CD4-positive, alpha-beta T cell treated with Interferon gamma for 1 hour (primary cell): ENCODE measurements at regions not wholly inside any gene's neighbourhood (a gene's known extent, or its start where the extent isn't known, plus 50 kb on each side); places are given as distances from the start of the nearest gene placed in this dataset.
"Not testable (repeated sequence)": the region's sequence is repeated elsewhere in the genome, so short reads cannot be mapped to it uniquely, and the experiment has no call there.

Source experiments
- DNase-seq: peaks from one replicate; pipeline ENCODE4 v3.0.0-alpha.2; 2020

DNA sequence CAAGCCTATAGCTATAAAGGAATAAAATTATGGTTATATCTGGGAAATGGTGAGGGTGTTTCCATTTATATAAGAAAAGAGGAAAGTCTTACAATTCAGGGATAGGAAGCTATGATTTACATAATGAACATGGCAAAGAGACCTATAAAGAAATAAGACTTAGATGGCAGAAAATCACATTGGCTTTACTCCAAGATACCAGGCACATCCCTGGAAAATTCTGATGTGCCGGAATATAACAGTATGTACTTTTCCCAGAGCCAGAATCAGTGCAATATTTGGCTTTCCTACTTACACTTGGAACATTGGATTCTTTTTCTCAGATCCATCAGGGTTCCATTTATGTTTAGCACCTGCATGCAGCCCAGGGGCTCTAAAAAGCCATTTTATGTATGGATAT lies 357.8 kb downstream of the CETN3 start:
- no peak for DNase-seq

GRCh38 chr5:90050103-90050502 lies 359.5 kb downstream of the CETN3 start:
- DNase-seq, result no peak

GRCh38 chr5:90047113-90047512 lies 362.4 kb downstream of the CETN3 start:
- DNase-seq, result no peak

DNA sequence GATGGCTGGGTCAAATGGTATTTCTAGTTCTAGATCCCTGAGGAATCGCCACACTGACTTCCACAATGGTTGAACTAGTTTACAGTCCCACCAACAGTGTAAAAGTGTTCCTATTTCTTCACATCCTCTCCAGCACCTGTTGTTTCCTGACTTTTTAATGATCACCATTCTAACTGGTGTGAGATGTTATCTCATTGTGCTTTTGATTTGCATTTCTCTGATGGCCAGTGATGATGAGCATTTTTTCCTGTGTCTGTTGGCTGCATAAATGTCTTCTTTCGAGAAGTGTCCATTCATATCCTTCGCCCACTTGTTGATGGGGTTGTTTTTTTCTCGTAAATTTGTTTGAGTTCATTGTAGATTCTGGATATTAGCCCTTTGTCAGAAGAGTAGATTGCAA lies 369.5 kb downstream of the CETN3 start:
- not testable (repeated sequence) for DNase-seq

GRCh38 chr5:90037646-90038045 lies 371.9 kb downstream of the CETN3 start:
- no peak for DNase-seq

DNA sequence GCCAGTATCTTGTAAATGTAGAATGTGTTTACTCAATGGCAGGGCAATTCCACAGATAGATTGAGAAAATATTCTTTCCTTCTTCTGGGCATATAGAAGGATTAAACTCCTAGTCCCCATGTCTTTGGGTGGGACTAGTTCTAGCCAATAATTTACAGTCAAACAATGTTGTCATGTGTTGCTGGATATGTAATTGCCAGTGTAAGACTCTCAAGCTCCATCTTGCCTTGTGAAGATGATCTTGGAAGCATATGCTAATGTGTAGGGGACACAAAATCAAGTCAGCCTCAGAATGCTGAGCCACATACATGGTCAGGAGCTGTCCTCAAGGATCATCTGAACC lies 386.9 kb downstream of the CETN3 start:
- DNase-seq, result no peak

- DNase-seq, result no peak
These were observed 387.4 kb downstream of the CETN3 start for GRCh38 chr5:90022002-90022710.

DNA sequence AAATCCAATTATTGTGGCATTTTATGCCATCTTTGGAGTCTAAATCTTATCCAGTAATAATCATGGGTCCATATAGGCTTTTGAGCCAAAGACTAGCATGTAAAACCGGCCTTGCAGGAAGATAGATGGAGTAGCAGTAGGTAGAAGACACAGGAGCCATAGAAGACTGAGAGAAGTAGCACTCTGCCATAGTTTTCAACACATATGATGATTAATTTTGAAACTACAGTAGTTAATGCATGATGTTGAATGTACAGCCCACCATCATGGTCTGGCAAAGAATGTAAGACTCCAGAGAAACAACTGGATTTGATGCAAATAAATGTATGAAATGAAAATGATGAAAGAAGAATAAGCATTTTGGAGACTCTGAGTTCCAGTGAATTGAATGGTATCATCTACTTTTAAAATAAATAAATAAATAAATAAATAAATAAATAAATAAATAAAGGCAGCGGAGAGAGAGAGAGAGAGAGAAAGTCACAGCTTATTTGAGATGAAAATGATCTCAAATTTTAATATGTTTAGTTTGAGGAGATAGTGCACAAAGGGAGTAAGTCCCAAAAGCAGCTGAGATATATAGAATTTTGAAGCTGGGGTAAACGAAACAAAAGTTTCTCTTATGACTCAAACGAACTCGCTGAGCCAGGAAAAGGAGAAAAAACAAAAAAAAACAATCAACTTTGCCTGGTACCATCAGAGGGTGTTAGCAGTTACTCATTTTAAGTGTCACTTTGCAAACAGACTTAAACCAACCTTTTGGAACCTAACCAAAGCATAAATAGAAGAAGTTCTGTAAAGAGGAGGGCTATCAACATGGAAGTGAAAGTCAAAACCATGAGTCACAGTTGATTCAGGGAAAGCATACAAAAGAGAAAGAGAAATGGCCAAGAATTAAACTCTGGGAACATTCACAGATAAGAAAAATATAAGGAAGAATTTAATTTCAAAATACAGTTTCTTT lies 388.7 kb downstream of the CETN3 start:
- no peak for DNase-seq

- no peak for DNase-seq
These were observed 392.3 kb downstream of the CETN3 start for GRCh38 chr5:90017239-90017638.

- DNase-seq, result no peak
These were observed 394.0 kb downstream of the CETN3 start for GRCh38 chr5:90015584-90016018.

- no peak for DNase-seq
These were observed 395.1 kb downstream of the CETN3 start for GRCh38 chr5:90014420-90014819.

DNA sequence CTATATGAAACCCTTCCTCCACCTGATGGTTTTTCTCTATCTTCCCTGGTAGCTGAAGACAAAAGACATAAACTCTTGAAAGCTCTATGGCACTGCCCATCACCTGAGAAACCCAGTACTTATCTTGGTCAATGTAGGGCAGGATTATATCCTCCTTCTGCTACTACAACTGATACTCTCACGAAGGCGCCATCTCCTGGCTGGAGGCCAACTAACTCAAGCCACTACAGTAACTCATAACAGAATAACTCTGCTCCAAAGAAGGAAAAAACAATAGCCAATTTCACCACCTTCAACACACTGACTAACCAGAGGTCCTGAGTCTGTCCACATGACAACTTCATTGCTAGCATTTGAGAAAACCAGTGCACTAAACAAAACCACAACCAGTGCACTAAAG lies 409.2 kb downstream of the CETN3 start:
- DNase-seq, result no peak

GRCh38 chr5:89998519-89999305 lies 410.8 kb downstream of the CETN3 start:
- no peak for DNase-seq

DNA sequence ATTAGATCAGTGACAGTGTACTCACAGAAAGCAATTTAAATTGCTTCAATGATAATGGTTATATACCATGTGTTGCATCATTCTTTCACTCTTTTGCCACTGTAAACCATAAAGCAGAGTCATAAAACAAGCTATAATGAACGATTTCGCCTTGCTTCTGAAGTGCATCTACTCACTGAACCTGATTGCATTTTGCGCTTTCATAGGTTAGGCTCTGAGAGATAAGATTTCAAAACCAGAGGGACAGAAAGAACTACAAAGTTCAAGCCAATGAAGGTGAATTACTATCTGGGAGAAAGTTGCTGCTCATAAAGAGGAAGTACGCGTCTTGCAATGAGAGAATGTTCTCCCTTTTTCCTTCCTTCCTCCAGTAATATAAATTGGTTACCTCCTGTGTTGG lies 412.7 kb downstream of the CETN3 start:
- DNase-seq, result no peak

GRCh38 chr5:89996335-89996734 lies 413.2 kb downstream of the CETN3 start:
- no peak for DNase-seq

DNA sequence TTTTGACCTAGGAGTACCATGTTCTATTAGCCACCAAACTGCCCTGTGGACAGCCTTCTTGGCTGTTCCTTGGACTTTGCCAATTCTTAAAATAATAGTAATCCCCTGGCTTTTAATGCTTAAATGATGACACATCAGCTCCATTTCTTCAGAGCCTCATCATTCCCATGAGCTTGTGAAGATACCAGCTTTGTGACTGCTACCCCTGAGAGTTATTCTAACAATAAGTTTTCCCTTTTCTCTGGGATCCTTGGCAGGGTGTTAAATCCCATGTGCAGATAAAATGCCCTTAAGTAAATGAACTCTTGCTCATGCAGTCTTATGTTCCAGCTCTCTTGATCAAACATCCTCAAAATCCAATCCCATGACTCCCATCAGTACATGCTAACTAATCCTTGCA lies 415.3 kb downstream of the CETN3 start:
- DNase-seq, result no peak

GRCh38 chr5:89992201-89992600 lies 417.4 kb downstream of the CETN3 start:
- DNase-seq, result no peak

- no peak for DNase-seq
These were observed 418.0 kb downstream of the CETN3 start for GRCh38 chr5:89991592-89991991.

- DNase-seq, result no peak
These were observed 419.8 kb downstream of the CETN3 start for GRCh38 chr5:89989776-89990175.

GRCh38 chr5:89988998-89989655 lies 420.4 kb downstream of the CETN3 start:
- DNase-seq, result no peak

DNA sequence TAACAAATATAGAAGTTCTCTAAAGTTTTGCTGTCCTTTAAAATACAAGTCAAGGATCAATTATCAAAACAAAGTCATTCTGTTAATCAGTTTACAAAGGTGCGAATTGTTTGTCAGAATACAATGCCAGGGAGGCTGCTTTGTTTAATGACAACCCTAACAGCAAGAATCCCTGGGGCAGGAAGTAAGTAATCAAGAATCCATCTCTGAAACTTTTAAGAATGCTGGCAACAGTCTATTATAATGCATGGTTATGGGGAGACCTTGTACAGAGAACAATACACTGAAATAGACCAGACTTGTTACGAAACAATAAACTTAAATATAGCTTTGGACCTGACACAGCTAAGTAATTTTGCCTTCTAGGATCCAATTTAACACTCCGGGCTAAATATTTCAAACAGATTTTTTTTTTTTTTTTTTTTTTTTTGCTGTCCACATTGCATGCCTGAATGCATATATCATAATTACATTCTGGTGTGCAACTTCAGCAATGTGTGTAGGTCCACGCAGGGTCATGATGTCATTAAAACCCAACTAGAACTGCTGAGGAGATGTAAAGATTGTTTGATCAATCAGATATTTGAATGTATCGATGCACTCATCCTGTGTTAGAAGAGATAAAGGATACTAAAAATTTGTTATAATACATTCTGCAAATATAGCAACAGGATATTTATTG lies 421.3 kb downstream of the CETN3 start:
- DNase-seq, result no peak

GRCh38 chr5:89983216-89983615 lies 426.3 kb downstream of the CETN3 start:
- DNase-seq, result no peak
